ENCODE measurements at regions not wholly inside any gene's neighbourhood (a gene's known extent, or its start where the extent isn't known, plus 50 kb on each side); places are given as distances from the start of the nearest gene placed in this dataset.

DNA sequence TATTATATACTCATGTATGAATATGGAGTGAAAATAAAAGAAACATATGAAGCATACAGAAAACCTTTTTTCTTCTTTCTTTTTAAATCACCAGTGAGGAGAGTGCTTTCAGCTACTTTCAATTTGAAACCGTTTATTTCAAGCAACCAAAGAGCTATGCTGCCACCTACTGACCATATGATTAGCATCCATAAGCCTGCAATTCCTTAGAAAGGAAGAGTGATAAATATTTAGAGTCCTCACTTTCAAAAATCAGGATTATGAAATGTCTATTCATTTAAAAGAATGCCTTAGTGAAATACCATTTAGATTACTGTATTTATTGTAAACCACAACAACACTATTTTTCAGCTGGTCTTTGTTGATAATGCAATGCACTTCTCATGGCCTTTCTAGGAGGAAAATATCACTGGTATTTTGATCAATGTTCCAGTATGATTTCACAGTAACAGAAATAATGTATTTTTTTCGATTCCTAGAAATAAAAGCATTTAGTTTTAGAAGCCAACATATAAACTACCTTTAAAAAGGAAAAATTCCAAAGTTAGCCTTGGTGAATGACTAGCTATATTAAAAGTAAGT is 667.6 kb downstream of the PCDH18 start:
- DNase-seq (ENCODE audit: low read depth in 1 of 2, low spot score in 1 of 2), result peak; percentile 1 to 64
- WGBS (ENCODE audit: missing lambda C conversion rate), result 5% methylated on average over 2 of the region's 2 CpGs
- H3K27ac ChIP-seq, result no peak overlapping the region
- peak overlapping the region; percentile 31; the same call in 1 of the 3 replicates for H3K4me2 ChIP-seq
- H3K4me3 ChIP-seq, result no peak overlapping the region
- POLR2A ChIA-PET, result no interaction called here
- CTCF ChIA-PET, result interaction anchor here (0.7 to 1.6 kb wide), 3 partner anchors 12 to 16 kb away, joined by 3 to 4 read pairs (median 3); no protein-coding TSS in a partner anchor
- no peak for FAIRE-seq
- no peaks in the 10 kb centered on the region for H3K4me1 ChIP-seq
- peak; percentile 68 to 80; a peak in 5 of 6 replicates for ATAC-seq
- no peaks in the 10 kb centered on the region for H3K9me3 ChIP-seq
- TF ChIP-seq CBX8 (IDR thresholded peaks at IDR 0.05), result no peak
- TF ChIP-seq TP53 (CRISPR knock-in tag; IDR thresholded peaks at IDR 0.05), result no peak
- TF ChIP-seq KDM1A (IDR thresholded peaks at IDR 0.05; ENCODE audit: low read depth), result no peak
- peak; percentile 83 to 84 for TF ChIP-seq RAD21 (conservative IDR thresholded peaks at IDR 0.05 in 1 of 2, IDR thresholded peaks at IDR 0.05 in 1 of 2)
- no peak for TF ChIP-seq ZNF302 (CRISPR knock-in tag; IDR thresholded peaks at IDR 0.05)
- peak; percentile 57 for TF ChIP-seq SMC3 (IDR thresholded peaks at IDR 0.05)
- TF ChIP-seq BHLHE40 (IDR thresholded peaks at IDR 0.05; ENCODE audit: low read depth, low read length), result no peak
- TF ChIP-seq PBX3 (IDR thresholded peaks at IDR 0.05), result no peak
- TF ChIP-seq KDM5A (IDR thresholded peaks at IDR 0.05), result no peak
- TF ChIP-seq CTCF (IDR thresholded peaks at IDR 0.05), result peak; percentile 71
- no peak for TF ChIP-seq HOXA7 (CRISPR knock-in tag; IDR thresholded peaks at IDR 0.05)
- TF ChIP-seq EP300 (IDR thresholded peaks at IDR 0.05), result no peak

DNA sequence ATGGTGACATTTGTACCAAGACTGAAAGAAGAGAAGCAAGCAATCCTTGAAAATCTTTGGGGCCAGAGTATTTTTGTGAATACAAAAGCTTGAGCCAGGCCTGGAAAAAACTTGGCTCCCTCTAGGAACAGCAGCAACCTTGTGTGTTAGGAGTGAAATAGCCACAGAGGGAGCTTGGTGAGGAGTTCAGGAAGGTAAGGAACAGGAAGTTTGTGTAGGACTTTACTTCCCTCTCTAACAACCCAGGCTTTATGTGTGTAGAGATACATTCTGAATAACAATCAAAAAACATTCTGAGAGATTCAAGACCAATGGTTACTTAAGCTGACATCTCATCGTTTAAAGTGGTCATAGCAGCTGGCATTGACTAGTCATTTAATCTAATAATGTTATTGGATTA is 668.5 kb downstream of the PCDH18 start:
- CTCF ChIA-PET, result interaction anchor here (0.6 to 1.5 kb wide), 2 partner anchors 11 to 12 kb away, joined by 3 read pairs; no protein-coding TSS in a partner anchor

GRCh38 chr4:136862653-136863052 is 669.6 kb downstream of the PCDH18 start:
- CTCF ChIA-PET, result no interaction called here
- POLR2A ChIA-PET, result no interaction called here

More for the DNA sequence above, 668.5 kb downstream of the PCDH18 start:
- no peak for FAIRE-seq
- no peak for ATAC-seq
- Histone ChIP-seq H3K4me3 (no peak overlapping the region), H3K4me1 (no peaks in the 10 kb centered on the region), H3K9me3 (no peaks in the 10 kb centered on the region), H3K27ac (no peak overlapping the region), H3K4me2 (no peak overlapping the region)
- TF ChIP-seq FOSL2 (IDR thresholded peaks at IDR 0.05), result no peak
- TF ChIP-seq FOSL2 (CRISPR knock-in tag; IDR thresholded peaks at IDR 0.05), result no peak
- TF ChIP-seq NFE2L2 (conservative IDR thresholded peaks at IDR 0.05; ENCODE audit: low read length), result no peak
- TF ChIP-seq ESRRA (IDR thresholded peaks at IDR 0.05; ENCODE audit: borderline replicate concordance, low read length), result no peak
- no peak for TF ChIP-seq RNF2 (IDR thresholded peaks at IDR 0.05; ENCODE audit: borderline replicate concordance, low read depth)
- no peak for TF ChIP-seq HEYL (CRISPR knock-in tag; IDR thresholded peaks at IDR 0.05)
- TF ChIP-seq CBX8 (IDR thresholded peaks at IDR 0.05), result no peak
- no peak for TF ChIP-seq TFCP2L1 (CRISPR knock-in tag; IDR thresholded peaks at IDR 0.05)
- no peak for TF ChIP-seq MYC (IDR thresholded peaks at IDR 0.05; ENCODE audit: borderline replicate concordance, low read length)
- POLR2A ChIA-PET, result no interaction called here
- WGBS (ENCODE audit: missing lambda C conversion rate), result 0% methylated on average over 1 of the region's 1 CpG
- peak in 1 of 2 experiments; percentile 4 for DNase-seq (ENCODE audit: low read depth in 1 of 2, low spot score in 1 of 2)

More at GRCh38 chr4:136862653-136863052, 669.6 kb downstream of the PCDH18 start:
- no peak overlapping the region for H3K4me3 ChIP-seq
- DNase-seq (ENCODE audit: low read depth in 1 of 2, low spot score in 1 of 2) (no peak), FAIRE-seq (no peak), ATAC-seq (no peak)
- H3K27ac ChIP-seq, result no peak overlapping the region
- no peaks in the 10 kb centered on the region for H3K9me3 ChIP-seq
- WGBS (ENCODE audit: missing lambda C conversion rate), result 63% methylated on average over 3 of the region's 3 CpGs
- no peak overlapping the region for H3K4me2 ChIP-seq
- TF ChIP-seq ZNF302 (CRISPR knock-in tag; IDR thresholded peaks at IDR 0.05), result no peak
- no peak for TF ChIP-seq HES2 (IDR thresholded peaks at IDR 0.05)
- TF ChIP-seq NR3C1 (IDR thresholded peaks at IDR 0.05), result no peak
- no peak for TF ChIP-seq ZC3H11A (IDR thresholded peaks at IDR 0.05)
- no peak for TF ChIP-seq CHD2 (IDR thresholded peaks at IDR 0.05; ENCODE audit: low read length, partially characterized antibody)
- no peak for TF ChIP-seq RFX5 (IDR thresholded peaks at IDR 0.05)
- TF ChIP-seq MAFK (IDR thresholded peaks at IDR 0.05; ENCODE audit: partially characterized antibody), result no peak
- no peak for TF ChIP-seq NPAS2 (CRISPR knock-in tag; IDR thresholded peaks at IDR 0.05; ENCODE audit: borderline replicate concordance)
- TF ChIP-seq MYC (IDR thresholded peaks at IDR 0.05; ENCODE audit: borderline replicate concordance, low read length), result no peak
- TF ChIP-seq RNF2 (IDR thresholded peaks at IDR 0.05; ENCODE audit: borderline replicate concordance, low read depth), result no peak
- no peak for TF ChIP-seq EP300 (IDR thresholded peaks at IDR 0.05)
- no peak for TF ChIP-seq JUN (IDR thresholded peaks at IDR 0.05)
- no peak for TF ChIP-seq PBX3 (IDR thresholded peaks at IDR 0.05)
- TF ChIP-seq RAD21 (conservative IDR thresholded peaks at IDR 0.05 in 1 of 2, IDR thresholded peaks at IDR 0.05 in 1 of 2), result no peak
- TF ChIP-seq CHD4 (IDR thresholded peaks at IDR 0.05; ENCODE audit: borderline replicate concordance), result no peak
- no peak for TF ChIP-seq EHF (CRISPR knock-in tag; IDR thresholded peaks at IDR 0.05)
- TF ChIP-seq FOXS1 (CRISPR knock-in tag; IDR thresholded peaks at IDR 0.05), result no peak
- H3K4me1 ChIP-seq, result no peaks in the 10 kb centered on the region

All from A549 (cell line).